ENCODE measurements at regions not wholly inside any gene's neighbourhood (a gene's known extent, or its start where the extent isn't known, plus 50 kb on each side); places are given as distances from the start of the nearest gene placed in this dataset.

- TF ChIP-seq GABPA (IDR thresholded peaks at IDR 0.05; ENCODE audit: low read depth), result no peak
- TF ChIP-seq SPI1 (IDR thresholded peaks at IDR 0.05; ENCODE audit: borderline replicate concordance, low read depth), result no peak
- no peak for TF ChIP-seq CTCF (IDR thresholded peaks at IDR 0.05; ENCODE audit: insufficient read depth, low read length)
- no peak for TF ChIP-seq POLR2AphosphoS5 (IDR thresholded peaks at IDR 0.05; ENCODE audit: low read depth)
- no peak for TF ChIP-seq REST (IDR thresholded peaks at IDR 0.05; ENCODE audit: insufficient replicate concordance, low read depth)
- no peak overlapping the region for H3K4me3 ChIP-seq (replicated peaks; ENCODE audit: insufficient read depth, low read length)
- no peak for DNase-seq (ENCODE audit: low read depth in 1 of 2, low spot score in 1 of 2)
- no peaks in the 10 kb centered on the region for H3K27me3 ChIP-seq (ENCODE audit: insufficient read depth, poor library complexity, severe bottlenecking)
- H3K27ac ChIP-seq (replicated peaks), result no peak overlapping the region
Observed at GRCh38 chr6:15995493-15995892, 133.4 kb upstream of the MYLIP start.

GRCh38 chr6:15994814-15995459 is 133.9 kb upstream of the MYLIP start:
- TF ChIP-seq POLR2AphosphoS5 (IDR thresholded peaks at IDR 0.05; ENCODE audit: low read depth) (no peak), CTCF (IDR thresholded peaks at IDR 0.05; ENCODE audit: insufficient read depth, low read length) (no peak), SPI1 (IDR thresholded peaks at IDR 0.05; ENCODE audit: borderline replicate concordance, low read depth) (no peak), GABPA (IDR thresholded peaks at IDR 0.05; ENCODE audit: low read depth) (no peak), REST (IDR thresholded peaks at IDR 0.05; ENCODE audit: insufficient replicate concordance, low read depth) (no peak)
- Histone ChIP-seq H3K27me3 (ENCODE audit: insufficient read depth, poor library complexity, severe bottlenecking) (no peaks in the 10 kb centered on the region), H3K27ac (replicated peaks) (no peak overlapping the region), H3K4me3 (replicated peaks; ENCODE audit: insufficient read depth, low read length) (no peak overlapping the region)
- no peak for DNase-seq (ENCODE audit: low read depth in 1 of 2, low spot score in 1 of 2)

GRCh38 chr6:15993716-15994228 is 135.1 kb upstream of the MYLIP start:
- H3K27ac ChIP-seq (replicated peaks), result no peak overlapping the region
- no peak for DNase-seq (ENCODE audit: low read depth in 1 of 2, low spot score in 1 of 2)
- TF ChIP-seq CTCF (IDR thresholded peaks at IDR 0.05; ENCODE audit: insufficient read depth, low read length) (no peak), GABPA (IDR thresholded peaks at IDR 0.05; ENCODE audit: low read depth) (no peak), REST (IDR thresholded peaks at IDR 0.05; ENCODE audit: insufficient replicate concordance, low read depth) (no peak), SPI1 (IDR thresholded peaks at IDR 0.05; ENCODE audit: borderline replicate concordance, low read depth) (no peak), POLR2AphosphoS5 (IDR thresholded peaks at IDR 0.05; ENCODE audit: low read depth) (no peak)
- H3K27me3 ChIP-seq (ENCODE audit: insufficient read depth, poor library complexity, severe bottlenecking), result no peaks in the 10 kb centered on the region
- H3K4me3 ChIP-seq (replicated peaks; ENCODE audit: insufficient read depth, low read length), result no peak overlapping the region

Measured in HL-60 (cell line).